ENCODE measurements at regions not wholly inside any gene's neighbourhood (a gene's known extent, or its start where the extent isn't known, plus 50 kb on each side); places are given as distances from the start of the nearest gene placed in this dataset.

GRCh38 chr10:26914898-26915297 is 54.1 kb upstream of the ABI1 start:
- Histone ChIP-seq H3K4me3 (no peak overlapping the region), H3K9me3 (no peaks in the 10 kb centered on the region), H3K36me3 (no peaks in the 10 kb centered on the region), H3K4me1 (no peaks in the 10 kb centered on the region), H3K27me3 (no peaks in the 10 kb centered on the region), H3K27ac (no peak overlapping the region)
- DNase-seq, result no peak
- intact Hi-C loops (cut with DNase I; ENCODE audit: low total_unique reads), result no loop called here
- TF ChIP-seq POLR2AphosphoS5 (IDR thresholded peaks at IDR 0.05) (no peak), CTCF (IDR thresholded peaks at IDR 0.05) (no peak), EP300 (IDR thresholded peaks at IDR 0.05) (no peak), POLR2A (IDR thresholded peaks at IDR 0.05) (no peak)

GRCh38 chr10:26911811-26912461 is 51.2 kb upstream of the ABI1 start:
- H3K9me3 ChIP-seq, result no peaks in the 10 kb centered on the region
- no peak overlapping the region for H3K4me3 ChIP-seq
- H3K27ac ChIP-seq, result no peak overlapping the region
- WGBS, 5 donors, result 49 to 62% (median 54%) methylated on average over 4 of the region's 4 CpGs
- DNase-seq, result no peak
- H3K4me1 ChIP-seq, result no peaks in the 10 kb centered on the region
- intact Hi-C loops (cut with DNase I; ENCODE audit: low total_unique reads), result no loop called here
- no peaks in the 10 kb centered on the region for H3K36me3 ChIP-seq
- no peak for TF ChIP-seq CTCF (IDR thresholded peaks at IDR 0.05)
- no peak for TF ChIP-seq POLR2AphosphoS5 (IDR thresholded peaks at IDR 0.05)
- TF ChIP-seq EP300 (IDR thresholded peaks at IDR 0.05), result no peak
- no peak for TF ChIP-seq POLR2A (IDR thresholded peaks at IDR 0.05)
- no peaks in the 10 kb centered on the region for H3K27me3 ChIP-seq

All from stomach (tissue), 8 donors.